ENCODE measurements at regions not wholly inside any gene's neighbourhood (a gene's known extent, or its start where the extent isn't known, plus 50 kb on each side); places are given as distances from the start of the nearest gene placed in this dataset.

DNA sequence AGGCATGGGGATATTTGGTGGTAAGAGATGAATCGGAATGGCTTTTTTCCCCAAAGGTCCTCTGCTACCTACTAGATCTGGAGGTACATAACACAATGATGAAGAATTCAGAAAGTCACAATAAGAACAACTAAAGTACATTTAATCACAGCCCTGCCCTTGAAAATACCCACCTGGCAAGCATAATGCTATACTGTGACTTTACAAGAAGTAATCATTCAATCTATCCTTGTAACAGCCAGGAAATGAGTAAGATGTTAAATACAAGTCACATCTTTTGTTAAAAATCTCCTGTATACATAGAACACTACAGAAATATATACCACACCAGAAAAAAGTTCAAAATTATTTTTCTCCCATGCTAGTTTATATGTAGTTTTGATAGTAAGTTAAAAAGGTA lies 108.3 kb upstream of the ABCB5 start:
- TF ChIP-seq POLR2A (IDR thresholded peaks at IDR 0.05) (no peak), POLR2AphosphoS5 (IDR thresholded peaks at IDR 0.05; ENCODE audit: insufficient read depth in 1 of 2, low read depth in 1 of 2) (no peak)
- TF ChIP-seq, protein P1, sequence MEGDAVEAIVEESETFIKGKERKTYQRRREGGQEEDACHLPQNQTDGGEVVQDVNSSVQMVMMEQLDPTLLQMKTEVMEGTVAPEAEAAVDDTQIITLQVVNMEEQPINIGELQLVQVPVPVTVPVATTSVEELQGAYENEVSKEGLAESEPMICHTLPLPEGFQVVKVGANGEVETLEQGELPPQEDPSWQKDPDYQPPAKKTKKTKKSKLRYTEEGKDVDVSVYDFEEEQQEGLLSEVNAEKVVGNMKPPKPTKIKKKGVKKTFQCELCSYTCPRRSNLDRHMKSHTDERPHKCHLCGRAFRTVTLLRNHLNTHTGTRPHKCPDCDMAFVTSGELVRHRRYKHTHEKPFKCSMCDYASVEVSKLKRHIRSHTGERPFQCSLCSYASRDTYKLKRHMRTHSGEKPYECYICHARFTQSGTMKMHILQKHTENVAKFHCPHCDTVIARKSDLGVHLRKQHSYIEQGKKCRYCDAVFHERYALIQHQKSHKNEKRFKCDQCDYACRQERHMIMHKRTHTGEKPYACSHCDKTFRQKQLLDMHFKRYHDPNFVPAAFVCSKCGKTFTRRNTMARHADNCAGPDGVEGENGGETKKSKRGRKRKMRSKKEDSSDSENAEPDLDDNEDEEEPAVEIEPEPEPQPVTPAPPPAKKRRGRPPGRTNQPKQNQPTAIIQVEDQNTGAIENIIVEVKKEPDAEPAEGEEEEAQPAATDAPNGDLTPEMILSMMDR (IDR thresholded peaks at IDR 0.05) = no peak

Data from vagina (tissue), 2 donors.